ENCODE measurements at regions not wholly inside any gene's neighbourhood (a gene's known extent, or its start where the extent isn't known, plus 50 kb on each side); places are given as distances from the start of the nearest gene placed in this dataset.

DNA sequence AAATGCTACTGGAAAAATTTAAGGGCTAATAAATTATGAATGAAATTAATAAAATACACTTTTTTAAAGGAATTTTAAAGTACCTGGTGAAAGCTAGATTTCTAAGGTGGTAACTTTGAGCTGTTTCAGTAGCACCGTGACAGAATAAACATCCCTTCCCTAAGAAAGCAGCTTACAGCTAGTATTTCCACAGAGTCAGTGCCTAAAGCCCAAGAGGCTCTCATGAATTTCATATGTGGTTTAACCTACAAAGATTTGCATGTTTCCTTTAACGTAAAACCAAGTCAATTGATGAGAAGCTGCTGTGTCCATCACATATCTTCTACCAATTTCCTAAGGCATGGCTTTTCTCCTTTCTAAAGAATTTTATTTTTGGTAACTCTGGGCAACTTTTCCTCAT lies 56.8 kb downstream of the IFNG start:
- no peak for ATAC-seq
- H3K9me3 ChIP-seq (replicated peaks; ENCODE audit: control insufficient read depth, insufficient read depth, low read length), result no peaks in the 10 kb centered on the region
- BruUV-seq (replicated peaks), result no TSS peak
- no peaks in the 10 kb centered on the region; a peak in 1 of 4 replicates for H3K27me3 ChIP-seq (replicated peaks in 1 of 2; ENCODE audit: control insufficient read depth in 2 of 2, insufficient read depth in 2 of 2, low read length in 1 of 2)
- RAD21 ChIA-PET (ENCODE audit: unreplicated experiment), result no interaction called here
- H3K4me1 ChIP-seq (ENCODE audit: control insufficient read depth, insufficient read depth, low read length), result no peaks in the 10 kb centered on the region
- H3K4me2 ChIP-seq (ENCODE audit: control insufficient read depth, insufficient read depth), result no peak overlapping the region
- DNase-seq (ENCODE audit: low read depth, low spot score), result no peak
- CTCF ChIA-PET, result interaction anchor here (1.0 to 2.5 kb wide), 3 partner anchors 9 to 15 kb away, joined by 4 to 15 read pairs (median 5); no protein-coding TSS in a partner anchor
- H2AFZ ChIP-seq (ENCODE audit: control insufficient read depth, low read depth, low read length), result no peak overlapping the region
- TF ChIP-seq, protein P1, sequence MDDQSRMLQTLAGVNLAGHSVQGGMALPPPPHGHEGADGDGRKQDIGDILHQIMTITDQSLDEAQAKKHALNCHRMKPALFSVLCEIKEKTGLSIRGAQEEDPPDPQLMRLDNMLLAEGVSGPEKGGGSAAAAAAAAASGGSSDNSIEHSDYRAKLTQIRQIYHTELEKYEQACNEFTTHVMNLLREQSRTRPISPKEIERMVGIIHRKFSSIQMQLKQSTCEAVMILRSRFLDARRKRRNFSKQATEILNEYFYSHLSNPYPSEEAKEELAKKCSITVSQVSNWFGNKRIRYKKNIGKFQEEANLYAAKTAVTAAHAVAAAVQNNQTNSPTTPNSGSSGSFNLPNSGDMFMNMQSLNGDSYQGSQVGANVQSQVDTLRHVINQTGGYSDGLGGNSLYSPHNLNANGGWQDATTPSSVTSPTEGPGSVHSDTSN (IDR thresholded peaks at IDR 0.05; ENCODE audit: insufficient replicate concordance, low read depth, low read length), result no peak
- SMC1A ChIA-PET (ENCODE audit: uncharacterized antibody, unreplicated experiment), result interaction anchor here (0.5 to 1.5 kb wide), 3 partner anchors 12 to 748 kb away, joined by 3 to 4 read pairs (median 3); no protein-coding TSS in a partner anchor
- H3K79me2 ChIP-seq (ENCODE audit: control insufficient read depth, insufficient read depth, low read length), result no peaks in the 10 kb centered on the region
- H4K20me1 ChIP-seq (ENCODE audit: control insufficient read depth, insufficient read depth), result no peaks in the 10 kb centered on the region
- H3K36me3 ChIP-seq (ENCODE audit: control insufficient read depth in 2 of 2, insufficient read depth in 2 of 2, low read length in 1 of 2), result no peaks in the 10 kb centered on the region
- no peak overlapping the region for H3K9ac ChIP-seq (ENCODE audit: control insufficient read depth, insufficient read depth, low read length)
- FAIRE-seq, result no peak
- no peak overlapping the region for H3K4me3 ChIP-seq
- 68% methylated on average over 2 of the region's 2 CpGs for WGBS (ENCODE audit: insufficient coverage, insufficient replicate concordance, low lambda C conversion rate, missing lambda C conversion rate)
- POLR2A ChIA-PET, result no interaction called here
- in situ Hi-C loops (cut with MboI), result no loop called here
- H3K27ac ChIP-seq (ENCODE audit: control insufficient read depth, insufficient read depth), result no peak overlapping the region
- intact Hi-C loops (cut with micrococcal nuclease; ENCODE audit: unreplicated experiment), result no loop called here

DNA sequence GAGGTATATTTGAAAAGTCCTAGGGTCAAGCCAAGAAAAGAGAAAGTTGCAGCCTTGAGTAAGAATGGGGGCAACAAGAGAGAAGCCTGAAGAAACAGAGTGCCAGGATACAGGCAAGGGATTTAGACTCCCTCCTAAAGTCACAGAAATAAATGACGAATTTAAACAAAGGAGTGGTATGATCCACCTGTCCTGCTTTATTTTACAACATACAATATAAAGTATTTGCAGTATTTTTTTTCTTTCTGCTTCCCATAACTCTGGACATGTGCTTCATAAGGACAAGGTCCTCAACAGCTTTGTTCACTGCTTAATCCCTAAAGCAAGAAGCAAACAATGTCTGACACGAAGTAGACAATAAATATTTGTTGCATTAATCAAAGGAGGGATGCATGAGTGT lies 57.4 kb downstream of the IFNG start:
- ChIA-PET SMC1A (ENCODE audit: uncharacterized antibody, unreplicated experiment) (interaction anchor here (0.5 kb wide), 1 partner anchor 97 kb away, joined by 3 read pairs; no protein-coding TSS in a partner anchor), POLR2A (no interaction called here), RAD21 (ENCODE audit: unreplicated experiment) (no interaction called here), CTCF (interaction anchor here (1.0 to 2.5 kb wide), 3 partner anchors 8 to 15 kb away, joined by 4 to 15 read pairs (median 5); no protein-coding TSS in a partner anchor)
- DNase-seq (ENCODE audit: low read depth, low spot score) (no peak), FAIRE-seq (no peak), ATAC-seq (no peak)
- no peak overlapping the region for H3K4me2 ChIP-seq (ENCODE audit: control insufficient read depth, insufficient read depth)
- no peaks in the 10 kb centered on the region for H4K20me1 ChIP-seq (ENCODE audit: control insufficient read depth, insufficient read depth)
- WGBS (ENCODE audit: insufficient coverage, insufficient replicate concordance, low lambda C conversion rate, missing lambda C conversion rate), result 76% methylated on average over 2 of the region's 2 CpGs
- H3K9me3 ChIP-seq (replicated peaks; ENCODE audit: control insufficient read depth, insufficient read depth, low read length), result no peaks in the 10 kb centered on the region
- in situ Hi-C loops (cut with MboI), result no loop called here
- intact Hi-C loops (cut with micrococcal nuclease; ENCODE audit: unreplicated experiment), result no loop called here
- H3K9ac ChIP-seq (ENCODE audit: control insufficient read depth, insufficient read depth, low read length), result no peak overlapping the region
- H2AFZ ChIP-seq (ENCODE audit: control insufficient read depth, low read depth, low read length), result no peak overlapping the region
- BruUV-seq (replicated peaks), result no TSS peak
- H3K27ac ChIP-seq (ENCODE audit: control insufficient read depth, insufficient read depth), result no peak overlapping the region
- H3K4me1 ChIP-seq (ENCODE audit: control insufficient read depth, insufficient read depth, low read length), result no peaks in the 10 kb centered on the region
- no peaks in the 10 kb centered on the region; a peak in 1 of 4 replicates for H3K27me3 ChIP-seq (replicated peaks in 1 of 2; ENCODE audit: control insufficient read depth in 2 of 2, insufficient read depth in 2 of 2, low read length in 1 of 2)
- no peaks in the 10 kb centered on the region for H3K79me2 ChIP-seq (ENCODE audit: control insufficient read depth, insufficient read depth, low read length)
- no peak for TF ChIP-seq CREB1 (IDR thresholded peaks at IDR 0.05; ENCODE audit: low read depth)
- TF ChIP-seq RELA (IDR thresholded peaks at IDR 0.05; ENCODE audit: borderline replicate concordance, partially characterized antibody), result no peak
- no peak for TF ChIP-seq HDAC6 (IDR thresholded peaks at IDR 0.05; ENCODE audit: unreplicated experiment)
- no peak for TF ChIP-seq ETV6 (conservative IDR thresholded peaks at IDR 0.05 in 1 of 2, IDR thresholded peaks at IDR 0.05 in 1 of 2; ENCODE audit: borderline replicate concordance in 1 of 2, low read depth in 1 of 2)
- no peak for TF ChIP-seq STAT1 (conservative IDR thresholded peaks at IDR 0.05)
- no peak for TF ChIP-seq NFYB (IDR thresholded peaks at IDR 0.05; ENCODE audit: insufficient read depth, low read depth, low read length)
- no peak for TF ChIP-seq LARP7 (IDR thresholded peaks at IDR 0.05)
- no peak for TF ChIP-seq FOXM1 (IDR thresholded peaks at IDR 0.05; ENCODE audit: low read depth, low read length)
- TF ChIP-seq HDAC2 (IDR thresholded peaks at IDR 0.05), result no peak
- TF ChIP-seq POLR2AphosphoS2 (IDR thresholded peaks at IDR 0.05; ENCODE audit: low read depth, low read length), result no peak
- TF ChIP-seq GABPA (IDR thresholded peaks at IDR 0.05; ENCODE audit: low read depth), result no peak
- TF ChIP-seq PKNOX1 (IDR thresholded peaks at IDR 0.05), result no peak
- no peak for TF ChIP-seq ASH2L (IDR thresholded peaks at IDR 0.05; ENCODE audit: borderline replicate concordance, low read depth)
- TF ChIP-seq NR2C2 (IDR thresholded peaks at IDR 0.05; ENCODE audit: borderline replicate concordance, control insufficient read depth, insufficient read length, low read depth), result no peak
- H3K36me3 ChIP-seq (ENCODE audit: control insufficient read depth in 2 of 2, insufficient read depth in 2 of 2, low read length in 1 of 2), result no peaks in the 10 kb centered on the region
- H3K4me3 ChIP-seq, result no peak overlapping the region
